Mesendoderm (in vitro differentiated cells): ENCODE measurements at regions not wholly inside any gene's neighbourhood (a gene's known extent, or its start where the extent isn't known, plus 50 kb on each side); places are given as distances from the start of the nearest gene placed in this dataset.

Experiments used
- DNase-seq: peaks from one replicate; pipeline ENCODE4 v3.0.0; 2013
- H2AK5ac ChIP-seq: 2 replicates; pipeline ENCODE4 v1.6.1; 2013; ENCODE audit warnings: low read length, inconsistent platforms
- H2BK120ac ChIP-seq: 2 replicates; pipeline ENCODE4 v1.6.1; 2013; ENCODE audit warnings: low read depth, mild to moderate bottlenecking, low read length, moderate library complexity, mixed read lengths
- H2BK15ac ChIP-seq: replicated peaks from 2 replicates; pipeline ENCODE4 v1.6.1; 2013; ENCODE audit warnings: low read depth, mild to moderate bottlenecking, moderate library complexity
- H2BK5ac ChIP-seq: 2 replicates; pipeline ENCODE4 v1.6.1; 2013; ENCODE audit warnings: low read length, inconsistent platforms
- H3K18ac ChIP-seq: 2 replicates; pipeline ENCODE4 v1.6.1; 2013; ENCODE audit warnings: mild to moderate bottlenecking, low read length, mixed read lengths
- H3K23ac ChIP-seq: one replicate; pipeline ENCODE4 v1.6.1; 2013; ENCODE audit warnings: low read length
- H3K27ac ChIP-seq: 2 replicates; pipeline ENCODE4 v1.5.1; 2013; ENCODE audit warnings: low read depth, mild to moderate bottlenecking, inconsistent platforms, low read length, moderate library complexity
- H3K27me3 ChIP-seq: 2 replicates; pipeline ENCODE4 v1.6.1; 2013; ENCODE audit warnings: low read length, control low read depth, mild to moderate bottlenecking, inconsistent platforms; ENCODE audit not compliant: insufficient read depth, poor library complexity
- H3K36me3 ChIP-seq: 2 replicates; pipeline ENCODE4 v1.6.1; 2013; ENCODE audit warnings: low read length, inconsistent platforms; ENCODE audit not compliant: control insufficient read depth, insufficient read depth
- H3K4ac ChIP-seq: one replicate; pipeline ENCODE4 v1.6.1; 2013; ENCODE audit warnings: low read depth, mild to moderate bottlenecking, low read length, moderate library complexity
- H3K4me1 ChIP-seq: 2 replicates; pipeline ENCODE4 v1.6.1; 2013; ENCODE audit warnings: low read depth, low read length, inconsistent platforms; ENCODE audit not compliant: control insufficient read depth
- H3K4me2 ChIP-seq: 2 replicates; pipeline ENCODE4 v1.6.1; 2013; ENCODE audit warnings: low read length
- H3K4me3 ChIP-seq: 2 replicates; pipeline ENCODE4 v1.5.1; 2013; ENCODE audit warnings: mild to moderate bottlenecking, low read length
- H3K56ac ChIP-seq: one replicate; pipeline ENCODE4 v1.6.1; 2013; ENCODE audit warnings: low read length
- H3K79me1 ChIP-seq: 2 replicates; pipeline ENCODE4 v1.6.1; 2013; ENCODE audit warnings: low read length, inconsistent platforms
- H3K79me2 ChIP-seq: 2 replicates; pipeline ENCODE4 v1.6.1; 2013; ENCODE audit warnings: mild to moderate bottlenecking, low read length; ENCODE audit not compliant: control insufficient read depth, insufficient read depth
- H3K9ac ChIP-seq: 2 replicates; pipeline ENCODE4 v1.6.1; 2013; ENCODE audit warnings: low read length, inconsistent platforms
- H4K5ac ChIP-seq: one replicate; pipeline ENCODE4 v1.6.1; 2013; ENCODE audit warnings: low read length
- H4K8ac ChIP-seq: one replicate; pipeline ENCODE4 v1.6.1; 2013; ENCODE audit warnings: low read depth, mild to moderate bottlenecking, control low read depth, low read length, moderate library complexity
- WGBS: extraction: QIAGEN DNeasy Blood & Tissue Kit; methylation state at CpG from one replicate; pipeline ENCODE4 v1.1.7; 2013; ENCODE audit warnings: low lambda C conversion rate, missing lambda C conversion rate; ENCODE audit not compliant: insufficient coverage; ENCODE audit errors: extremely low coverage; 5-methylcytosine and 5-hydroxymethylcytosine counted together

GRCh38 chr3:5442106-5442785 is 254.7 kb downstream of the EDEM1 start:
- Histone ChIP-seq H3K36me3 (no peaks in the 10 kb centered on the region), H3K18ac (no peak overlapping the region)

GRCh38 chr3:5442786-5443138 is 255.3 kb downstream of the EDEM1 start:
- no peaks in the 10 kb centered on the region for H3K27me3 ChIP-seq
- H3K36me3 ChIP-seq: no peaks in the 10 kb centered on the region
- H2AK5ac ChIP-seq: no peak overlapping the region
- no peak overlapping the region for H2BK120ac ChIP-seq
- no peak overlapping the region for H3K4ac ChIP-seq
- no peak overlapping the region for H4K8ac ChIP-seq
- DNase-seq: no peak
- no peak overlapping the region for H3K4me3 ChIP-seq
- no peak overlapping the region for H2BK5ac ChIP-seq
- no peak overlapping the region for H3K9ac ChIP-seq
- H3K56ac ChIP-seq: no peak overlapping the region
- H2BK15ac ChIP-seq: no peak overlapping the region
- H3K79me1 ChIP-seq: no peaks in the 10 kb centered on the region
- H3K18ac ChIP-seq: no peak overlapping the region
- H3K4me1 ChIP-seq: no peaks in the 10 kb centered on the region
- no peak overlapping the region for H3K27ac ChIP-seq
- no peak overlapping the region for H3K4me2 ChIP-seq
- no peaks in the 10 kb centered on the region for H3K79me2 ChIP-seq
- no peak overlapping the region for H4K5ac ChIP-seq
- H3K23ac ChIP-seq: no peak overlapping the region

More at GRCh38 chr3:5442106-5442785, 254.7 kb downstream of the EDEM1 start:
- Histone ChIP-seq H3K27me3 (no peaks in the 10 kb centered on the region), H2AK5ac (no peak overlapping the region), H2BK120ac (no peak overlapping the region), H3K27ac (no peak overlapping the region), H3K9ac (no peak overlapping the region), H3K4me3 (no peak overlapping the region), H3K4me1 (no peaks in the 10 kb centered on the region), H4K8ac (no peak overlapping the region), H3K23ac (no peak overlapping the region), H3K4me2 (no peak overlapping the region), H2BK15ac (no peak overlapping the region), H3K56ac (no peak overlapping the region), H3K79me1 (no peaks in the 10 kb centered on the region), H3K79me2 (no peaks in the 10 kb centered on the region), H4K5ac (no peak overlapping the region), H2BK5ac (no peak overlapping the region), H3K4ac (no peak overlapping the region)
- no peak for DNase-seq
- no CpG with 5 or more reads among the region's 4 CpGs for WGBS

GRCh38 chr3:5444253-5444652 is 256.7 kb downstream of the EDEM1 start:
- H2AK5ac ChIP-seq: no peak overlapping the region
- no CpG with 5 or more reads among the region's 2 CpGs for WGBS

GRCh38 chr3:5445676-5446201 is 258.2 kb downstream of the EDEM1 start:
- no CpG with 5 or more reads among the region's 5 CpGs for WGBS
- no peaks in the 10 kb centered on the region for H3K27me3 ChIP-seq

More at GRCh38 chr3:5444253-5444652, 256.7 kb downstream of the EDEM1 start:
- Histone ChIP-seq H2BK120ac (no peak overlapping the region), H3K23ac (no peak overlapping the region), H3K27me3 (no peaks in the 10 kb centered on the region), H3K56ac (no peak overlapping the region), H4K8ac (no peak overlapping the region), H3K79me1 (no peaks in the 10 kb centered on the region), H3K18ac (no peak overlapping the region), H3K27ac (no peak overlapping the region), H3K79me2 (no peaks in the 10 kb centered on the region), H3K4me3 (no peak overlapping the region), H2BK5ac (no peak overlapping the region), H2BK15ac (no peak overlapping the region), H3K4me1 (no peaks in the 10 kb centered on the region), H3K4me2 (no peak overlapping the region), H3K9ac (no peak overlapping the region), H3K36me3 (no peaks in the 10 kb centered on the region), H4K5ac (no peak overlapping the region), H3K4ac (no peak overlapping the region)
- no peak for DNase-seq

GRCh38 chr3:5448246-5448645 is 260.7 kb downstream of the EDEM1 start:
- H3K4me3 ChIP-seq: no peak overlapping the region
- H3K4me1 ChIP-seq: no peaks in the 10 kb centered on the region
- H2BK15ac ChIP-seq: no peak overlapping the region
- no peak overlapping the region for H2AK5ac ChIP-seq
- H3K79me1 ChIP-seq: no peaks in the 10 kb centered on the region
- H3K56ac ChIP-seq: no peak overlapping the region
- no peak overlapping the region for H3K23ac ChIP-seq
- WGBS: no CpG with 5 or more reads among the region's 5 CpGs
- no peak overlapping the region for H3K9ac ChIP-seq
- H3K36me3 ChIP-seq: no peaks in the 10 kb centered on the region
- H2BK5ac ChIP-seq: no peak overlapping the region
- H4K5ac ChIP-seq: no peak overlapping the region
- no peak overlapping the region for H3K4me2 ChIP-seq
- H3K4ac ChIP-seq: no peak overlapping the region
- H2BK120ac ChIP-seq: no peak overlapping the region
- no peak overlapping the region for H3K27ac ChIP-seq
- no peak overlapping the region for H4K8ac ChIP-seq
- no peak overlapping the region for H3K18ac ChIP-seq
- no peaks in the 10 kb centered on the region for H3K79me2 ChIP-seq
- DNase-seq: no peak
- no peaks in the 10 kb centered on the region for H3K27me3 ChIP-seq

More at GRCh38 chr3:5445676-5446201, 258.2 kb downstream of the EDEM1 start:
- no peak overlapping the region for H3K9ac ChIP-seq
- H2BK5ac ChIP-seq: no peak overlapping the region
- no peak overlapping the region for H2BK120ac ChIP-seq
- H4K5ac ChIP-seq: no peak overlapping the region
- no peak overlapping the region for H3K56ac ChIP-seq
- H4K8ac ChIP-seq: no peak overlapping the region
- H3K79me2 ChIP-seq: no peaks in the 10 kb centered on the region
- H3K4ac ChIP-seq: no peak overlapping the region
- H3K4me1 ChIP-seq: no peaks in the 10 kb centered on the region
- H3K4me2 ChIP-seq: no peak overlapping the region
- no peaks in the 10 kb centered on the region for H3K36me3 ChIP-seq
- no peaks in the 10 kb centered on the region for H3K79me1 ChIP-seq
- no peak overlapping the region for H2BK15ac ChIP-seq
- no peak overlapping the region for H3K4me3 ChIP-seq
- no peak overlapping the region for H2AK5ac ChIP-seq
- no peak overlapping the region for H3K23ac ChIP-seq
- no peak overlapping the region for H3K18ac ChIP-seq
- no peak for DNase-seq
- no peak overlapping the region for H3K27ac ChIP-seq

GRCh38 chr3:5448816-5449215 is 261.3 kb downstream of the EDEM1 start:
- Histone ChIP-seq H4K5ac (no peak overlapping the region), H3K79me1 (no peaks in the 10 kb centered on the region), H2BK5ac (no peak overlapping the region), H4K8ac (no peak overlapping the region), H2BK15ac (no peak overlapping the region), H3K4me2 (no peak overlapping the region), H3K4me1 (no peaks in the 10 kb centered on the region), H3K23ac (no peak overlapping the region), H3K9ac (no peak overlapping the region), H3K79me2 (no peaks in the 10 kb centered on the region), H2AK5ac (no peak overlapping the region), H3K36me3 (no peaks in the 10 kb centered on the region), H3K4ac (no peak overlapping the region), H3K27ac (no peak overlapping the region), H3K4me3 (no peak overlapping the region), H2BK120ac (no peak overlapping the region), H3K56ac (no peak overlapping the region), H3K18ac (no peak overlapping the region), H3K27me3 (no peaks in the 10 kb centered on the region)
- no peak for DNase-seq
- WGBS: no CpG with 5 or more reads among the region's 2 CpGs
